Smooth muscle cell (in vitro differentiated cells): ENCODE measurements at regions not wholly inside any gene's neighbourhood (a gene's known extent, or its start where the extent isn't known, plus 50 kb on each side); places are given as distances from the start of the nearest gene placed in this dataset.

ENCODE experiments used
- DNase-seq: peaks from one replicate; lab custom pipeline; 2025; ENCODE audit not compliant: unreplicated experiment; lab: John Stamatoyannopoulos, UW
- H2AFZ ChIP-seq: fragments of 200-600 bp; sonication (generic); 2 replicates; pipeline ENCODE4 v1.6.0; 2016; ENCODE audit warnings: antibody characterized with exemption, low read depth, mild to moderate bottlenecking
- H3F3A ChIP-seq: fragments of 200-600 bp; sonication (generic); 2 replicates; pipeline ENCODE4 v1.6.0; 2017; ENCODE audit warnings: antibody characterized with exemption, low read depth
- H3K27ac ChIP-seq: fragments of 200-600 bp; sonication (generic); 2 replicates; pipeline ENCODE4 v1.5.1; 2016; ENCODE audit warnings: low read depth, mild to moderate bottlenecking
- H3K27me3 ChIP-seq: fragments of 200-600 bp; sonication (generic); 2 replicates; pipeline ENCODE4 v1.6.1; 2016; ENCODE audit warnings: low read depth, mild to moderate bottlenecking
- H3K36me3 ChIP-seq: fragments of 200-600 bp; sonication (generic); 2 replicates; pipeline ENCODE4 v1.5.1; 2016; ENCODE audit warnings: low read depth
- H3K4me1 ChIP-seq: fragments of 200-600 bp; sonication (generic); 2 replicates; pipeline ENCODE4 v1.5.1; 2016; ENCODE audit warnings: low read depth
- H3K4me2 ChIP-seq: fragments of 200-600 bp; sonication (generic); 2 replicates; pipeline ENCODE4 v1.6.0; 2016; ENCODE audit warnings: mild to moderate bottlenecking
- H3K4me3 ChIP-seq: fragments of 200-600 bp; sonication (generic); 2 replicates; pipeline ENCODE4 v1.5.1; 2016; ENCODE audit warnings: mild to moderate bottlenecking
- H3K79me2 ChIP-seq: fragments of 200-600 bp; sonication (generic); 2 replicates; pipeline ENCODE4 v1.6.0; 2016; ENCODE audit warnings: low read depth, mild to moderate bottlenecking
- H3K9ac ChIP-seq: fragments of 200-600 bp; sonication (generic); 2 replicates; pipeline ENCODE4 v1.6.0; 2016; ENCODE audit warnings: low read depth
- H3K9me3 ChIP-seq: fragments of 200-600 bp; sonication (generic); replicated peaks from 2 replicates; pipeline ENCODE4 v1.5.1; 2016; ENCODE audit warnings: low read depth
- H4K20me1 ChIP-seq: fragments of 200-600 bp; sonication (generic); 2 replicates; pipeline ENCODE4 v1.6.0; 2016; ENCODE audit warnings: low read depth
- WGBS: methylation state at CpG from one replicate; pipeline ENCODE4 v1.1.7; 2016; ENCODE audit warnings: low lambda C conversion rate; 5-methylcytosine and 5-hydroxymethylcytosine counted together
- TF ChIP-seq, protein P1 (sequence below): fragments of 200-600 bp; sonication (generic); IDR thresholded peaks from 2 replicates; pipeline ENCODE4 v1.5.1; 2017; ENCODE audit warnings: borderline replicate concordance, mild to moderate bottlenecking, antibody characterized with exemption; ENCODE audit not compliant: insufficient read depth, poor library complexity, severe bottlenecking

DNA sequence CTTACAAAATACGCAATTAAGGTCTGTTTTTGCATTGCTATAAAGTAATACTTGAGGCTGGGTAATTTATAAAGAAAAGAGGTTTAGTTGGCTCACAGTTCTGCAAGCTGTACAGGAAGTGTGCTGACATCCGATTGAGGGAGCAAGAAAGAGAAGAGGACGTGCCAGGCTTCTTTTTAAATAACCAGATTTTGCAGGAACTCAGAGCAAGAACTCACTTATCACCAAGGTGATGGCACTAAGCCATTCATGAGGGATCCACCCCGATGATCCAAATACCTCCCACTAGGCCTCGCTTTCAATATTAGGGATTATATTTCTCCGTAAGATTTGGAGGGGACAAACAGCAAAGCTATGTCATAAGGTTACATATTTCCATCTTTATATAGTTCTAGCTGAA is 456.7 kb downstream of the GLUD2 start:
- H3K4me3 ChIP-seq = no peak overlapping the region
- no peaks in the 10 kb centered on the region for H3K36me3 ChIP-seq
- no peaks in the 10 kb centered on the region for H3K27me3 ChIP-seq
- WGBS = 73% methylated on average over 6 of the region's 6 CpGs
- no peak overlapping the region for H3K27ac ChIP-seq
- no peaks in the 10 kb centered on the region for H3K9me3 ChIP-seq
- H2AFZ ChIP-seq = no peak overlapping the region
- H3K4me2 ChIP-seq = no peak overlapping the region
- no peaks in the 10 kb centered on the region for H4K20me1 ChIP-seq
- no peaks in the 10 kb centered on the region for H3F3A ChIP-seq
- DNase-seq = no peak
- TF ChIP-seq, protein P1, sequence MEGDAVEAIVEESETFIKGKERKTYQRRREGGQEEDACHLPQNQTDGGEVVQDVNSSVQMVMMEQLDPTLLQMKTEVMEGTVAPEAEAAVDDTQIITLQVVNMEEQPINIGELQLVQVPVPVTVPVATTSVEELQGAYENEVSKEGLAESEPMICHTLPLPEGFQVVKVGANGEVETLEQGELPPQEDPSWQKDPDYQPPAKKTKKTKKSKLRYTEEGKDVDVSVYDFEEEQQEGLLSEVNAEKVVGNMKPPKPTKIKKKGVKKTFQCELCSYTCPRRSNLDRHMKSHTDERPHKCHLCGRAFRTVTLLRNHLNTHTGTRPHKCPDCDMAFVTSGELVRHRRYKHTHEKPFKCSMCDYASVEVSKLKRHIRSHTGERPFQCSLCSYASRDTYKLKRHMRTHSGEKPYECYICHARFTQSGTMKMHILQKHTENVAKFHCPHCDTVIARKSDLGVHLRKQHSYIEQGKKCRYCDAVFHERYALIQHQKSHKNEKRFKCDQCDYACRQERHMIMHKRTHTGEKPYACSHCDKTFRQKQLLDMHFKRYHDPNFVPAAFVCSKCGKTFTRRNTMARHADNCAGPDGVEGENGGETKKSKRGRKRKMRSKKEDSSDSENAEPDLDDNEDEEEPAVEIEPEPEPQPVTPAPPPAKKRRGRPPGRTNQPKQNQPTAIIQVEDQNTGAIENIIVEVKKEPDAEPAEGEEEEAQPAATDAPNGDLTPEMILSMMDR = no peak
- no peaks in the 10 kb centered on the region for H3K79me2 ChIP-seq
- H3K4me1 ChIP-seq = no peaks in the 10 kb centered on the region
- H3K9ac ChIP-seq = no peak overlapping the region

DNA sequence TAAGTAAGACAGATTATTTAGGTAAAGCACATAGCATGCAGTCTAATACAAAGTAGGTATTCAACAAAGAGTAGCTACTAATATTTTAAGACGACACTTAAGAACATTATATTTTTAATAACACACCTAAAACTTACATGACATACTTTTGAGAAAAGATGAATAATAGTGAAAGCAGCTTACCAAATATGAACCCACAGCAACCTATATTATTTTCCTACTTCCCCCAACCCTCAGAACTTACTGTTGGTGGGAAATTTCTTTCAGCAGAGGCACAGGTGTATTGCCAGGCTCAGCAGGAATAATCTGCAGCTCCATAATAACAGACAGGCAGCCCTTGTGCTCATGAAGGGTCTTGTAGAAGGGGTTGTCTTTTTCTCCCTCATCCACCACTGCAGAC is 498.9 kb downstream of the GLUD2 start:
- H3F3A ChIP-seq = no peaks in the 10 kb centered on the region
- no peaks in the 10 kb centered on the region for H4K20me1 ChIP-seq
- TF ChIP-seq, protein P1 = no peak
- H3K27me3 ChIP-seq = no peaks in the 10 kb centered on the region
- H3K79me2 ChIP-seq = no peaks in the 10 kb centered on the region
- H3K36me3 ChIP-seq = no peaks in the 10 kb centered on the region
- no peak overlapping the region for H3K4me3 ChIP-seq
- H3K4me1 ChIP-seq = no peaks in the 10 kb centered on the region
- H3K4me2 ChIP-seq = no peak overlapping the region
- no peak overlapping the region for H3K27ac ChIP-seq
- peaks cover 10% of the 10 kb centered on the region for H3K9me3 ChIP-seq
- H2AFZ ChIP-seq = no peak overlapping the region
- WGBS = 92% methylated on average over 1 of the region's 1 CpG
- no peak for DNase-seq
- no peak overlapping the region for H3K9ac ChIP-seq

DNA sequence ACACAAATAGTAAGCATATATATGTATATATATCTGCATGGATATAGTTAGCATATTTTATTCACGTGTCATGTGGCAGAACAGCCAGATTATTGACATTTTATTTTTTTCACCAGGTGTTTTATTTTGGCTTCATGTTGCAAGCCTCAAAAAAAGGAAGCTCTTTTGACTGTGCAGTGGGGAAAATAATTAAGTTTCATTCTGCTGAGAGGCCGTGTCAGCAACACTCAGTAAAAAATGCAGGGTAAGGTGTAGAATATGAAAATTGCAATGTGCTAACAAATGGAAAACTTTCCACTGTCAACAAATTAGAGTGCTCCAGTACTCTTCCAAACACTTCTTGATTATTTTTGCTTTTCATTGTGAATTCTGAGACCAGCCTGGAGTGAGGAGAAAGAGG is 511.5 kb downstream of the GLUD2 start:
- WGBS = 61% methylated on average over 2 of the region's 2 CpGs

DNA sequence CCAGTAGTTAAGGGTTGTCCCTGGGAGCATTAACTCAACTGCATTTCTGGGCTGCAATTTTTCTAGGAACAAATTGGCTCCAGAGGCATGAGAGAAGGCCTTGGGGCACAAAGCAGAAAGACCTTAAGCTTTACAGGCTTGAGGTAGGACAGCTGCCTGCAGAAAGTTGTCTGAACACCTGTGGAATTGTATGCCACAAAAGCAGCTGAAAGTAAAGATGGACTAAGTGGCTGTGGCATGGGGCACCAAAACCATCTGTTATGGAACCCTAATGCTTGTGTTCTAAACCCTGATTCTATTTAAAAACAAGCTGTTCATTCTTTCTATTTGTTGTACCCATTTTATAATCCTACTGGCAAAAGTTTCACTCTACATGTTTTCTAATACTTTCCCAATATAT is 515.2 kb downstream of the GLUD2 start:
- Histone ChIP-seq H4K20me1 (no peaks in the 10 kb centered on the region), H3K36me3 (no peaks in the 10 kb centered on the region), H3K4me2 (no peak overlapping the region), H3K79me2 (no peaks in the 10 kb centered on the region), H3K9ac (no peak overlapping the region), H3K9me3 (no peaks in the 10 kb centered on the region), H3K4me1 (no peaks in the 10 kb centered on the region), H3K27me3 (no peaks in the 10 kb centered on the region), H3K4me3 (no peak overlapping the region), H3F3A (no peaks in the 10 kb centered on the region), H2AFZ (no peak overlapping the region), H3K27ac (no peak overlapping the region)
- DNase-seq = no peak
- TF ChIP-seq, protein P1 = no peak

More for the DNA sequence above, 511.5 kb downstream of the GLUD2 start:
- Histone ChIP-seq H3K27me3 (no peaks in the 10 kb centered on the region), H3F3A (no peaks in the 10 kb centered on the region), H3K79me2 (no peaks in the 10 kb centered on the region), H4K20me1 (no peaks in the 10 kb centered on the region), H2AFZ (no peak overlapping the region), H3K9me3 (no peaks in the 10 kb centered on the region), H3K9ac (no peak overlapping the region), H3K4me3 (no peak overlapping the region), H3K4me1 (no peaks in the 10 kb centered on the region), H3K36me3 (no peaks in the 10 kb centered on the region), H3K27ac (no peak overlapping the region), H3K4me2 (no peak overlapping the region)
- no peak for DNase-seq
- TF ChIP-seq, protein P1 = no peak
